ENCODE measurements at regions not wholly inside any gene's neighbourhood (a gene's known extent, or its start where the extent isn't known, plus 50 kb on each side); places are given as distances from the start of the nearest gene placed in this dataset.

- TF ChIP-seq CTCF (IDR thresholded peaks at IDR 0.05; ENCODE audit: low read length) (no peak), EZH2 (optimal IDR thresholded peaks at IDR 0.05; ENCODE audit: low read depth, low read length) (no peak), EZH2phosphoT487 (IDR thresholded peaks at IDR 0.05; ENCODE audit: low read length) (no peak)
Measured at GRCh38 chr18:64981915-64982314, 768.9 kb upstream of the CDH7 start.

Measured in MM.1S (cell line).